ENCODE measurements at regions not wholly inside any gene's neighbourhood (a gene's known extent, or its start where the extent isn't known, plus 50 kb on each side); places are given as distances from the start of the nearest gene placed in this dataset.

DNA sequence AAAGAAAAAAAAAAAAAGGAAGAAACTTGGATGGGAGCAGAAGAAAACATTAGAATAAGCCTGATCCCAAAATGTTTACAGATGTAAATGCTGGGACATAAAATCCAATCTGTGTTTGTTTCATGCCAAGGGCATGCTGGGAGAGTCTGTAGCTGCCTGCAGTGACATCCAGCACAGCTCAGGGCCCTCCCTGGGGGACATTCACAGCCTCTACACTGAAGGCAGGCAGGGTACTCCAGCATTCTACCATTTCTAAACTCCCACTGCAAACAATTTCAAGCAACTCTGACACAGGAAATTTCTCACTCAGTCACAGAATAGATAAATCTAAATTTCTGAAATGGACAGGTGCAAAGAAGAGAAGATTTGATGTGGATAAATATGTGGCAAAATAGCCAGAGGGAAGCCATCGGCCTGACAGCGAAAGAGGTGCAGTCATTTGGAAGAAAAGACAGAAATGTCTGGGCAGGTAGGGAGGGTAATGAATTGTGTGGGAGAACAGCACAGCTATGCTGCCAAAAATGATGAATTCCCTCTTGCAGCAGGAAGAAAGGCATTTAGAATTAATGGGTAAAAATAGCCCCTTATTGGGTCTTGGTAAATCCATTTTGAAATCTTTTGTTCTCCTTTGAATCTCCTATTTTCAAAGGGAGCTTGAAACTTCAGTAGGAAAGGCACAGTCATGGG lies 199.4 kb downstream of the MED10 start:
- H3K4me1 ChIP-seq (ENCODE audit: control insufficient read depth, low read depth, low read length) = no peaks in the 10 kb centered on the region
- no peak overlapping the region for H3K27ac ChIP-seq (ENCODE audit: low read length)
- H3K9me3 ChIP-seq (ENCODE audit: control insufficient read depth, low read depth, low read length) = no peaks in the 10 kb centered on the region
- no peak overlapping the region for H3K9ac ChIP-seq (ENCODE audit: low read length)
- no peaks in the 10 kb centered on the region for H3K27me3 ChIP-seq (ENCODE audit: control insufficient read depth, insufficient read depth, low read length)
- no peak overlapping the region for H3K4me3 ChIP-seq (ENCODE audit: low read length)
- H3K36me3 ChIP-seq (ENCODE audit: control insufficient read depth, low read depth, low read length) = no peaks in the 10 kb centered on the region

DNA sequence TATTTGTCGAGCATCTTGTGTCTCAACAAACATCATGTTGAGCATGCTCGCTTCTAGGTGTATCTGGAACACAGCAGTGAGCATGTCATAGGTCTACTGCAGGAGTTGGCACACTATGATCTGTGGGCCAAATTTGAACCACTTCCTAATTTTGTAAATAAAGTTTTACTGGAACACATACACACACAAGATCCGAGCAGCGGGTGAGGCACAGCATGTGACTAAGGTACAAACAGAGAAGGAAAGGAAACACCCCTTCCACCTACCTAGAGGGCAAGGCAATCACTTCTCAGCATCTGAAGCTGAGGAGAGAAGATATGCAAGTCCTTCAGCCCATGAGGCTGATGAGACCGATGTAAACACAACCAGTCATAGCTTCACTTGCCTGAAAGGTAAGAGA lies 200.4 kb downstream of the MED10 start:
- Histone ChIP-seq H3K27ac (ENCODE audit: low read length) (no peak overlapping the region), H3K4me1 (ENCODE audit: control insufficient read depth, low read depth, low read length) (no peaks in the 10 kb centered on the region), H3K9me3 (ENCODE audit: control insufficient read depth, low read depth, low read length) (no peaks in the 10 kb centered on the region), H3K4me3 (ENCODE audit: low read length) (no peak overlapping the region), H3K27me3 (ENCODE audit: control insufficient read depth, insufficient read depth, low read length) (no peaks in the 10 kb centered on the region), H3K9ac (ENCODE audit: low read length) (no peak overlapping the region), H3K36me3 (ENCODE audit: control insufficient read depth, low read depth, low read length) (no peaks in the 10 kb centered on the region)

DNA sequence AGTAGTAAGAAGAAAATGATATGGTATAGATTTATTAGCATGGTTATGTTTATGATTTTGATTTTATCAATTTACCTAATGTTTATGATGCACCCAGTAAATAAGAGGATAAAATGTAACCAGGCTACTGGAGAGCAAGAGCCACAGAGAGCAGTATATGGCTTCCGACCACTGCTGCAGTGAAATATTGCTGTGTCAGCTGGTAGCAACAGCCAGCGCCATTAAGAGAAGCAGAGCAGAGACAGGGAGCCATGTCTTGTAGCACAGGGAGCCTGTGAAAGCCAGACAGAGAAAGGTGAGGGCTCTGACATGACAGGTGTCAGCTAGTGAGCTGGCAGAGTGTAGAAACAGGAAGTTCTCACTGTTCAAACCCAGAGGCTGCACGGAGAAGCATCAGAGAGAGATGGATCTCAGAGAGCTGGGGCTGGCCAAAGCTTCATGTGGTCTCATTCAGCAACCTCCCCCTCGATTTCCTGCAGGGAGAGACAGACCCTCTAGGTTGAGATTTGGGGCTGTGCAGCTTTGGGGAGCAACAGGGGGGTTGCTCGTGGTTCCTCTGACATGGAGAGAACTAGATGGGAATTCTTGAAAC lies 202.1 kb downstream of the MED10 start:
- Histone ChIP-seq H3K9ac (ENCODE audit: low read length) (no peak overlapping the region), H3K36me3 (ENCODE audit: control insufficient read depth, low read depth, low read length) (no peaks in the 10 kb centered on the region)

DNA sequence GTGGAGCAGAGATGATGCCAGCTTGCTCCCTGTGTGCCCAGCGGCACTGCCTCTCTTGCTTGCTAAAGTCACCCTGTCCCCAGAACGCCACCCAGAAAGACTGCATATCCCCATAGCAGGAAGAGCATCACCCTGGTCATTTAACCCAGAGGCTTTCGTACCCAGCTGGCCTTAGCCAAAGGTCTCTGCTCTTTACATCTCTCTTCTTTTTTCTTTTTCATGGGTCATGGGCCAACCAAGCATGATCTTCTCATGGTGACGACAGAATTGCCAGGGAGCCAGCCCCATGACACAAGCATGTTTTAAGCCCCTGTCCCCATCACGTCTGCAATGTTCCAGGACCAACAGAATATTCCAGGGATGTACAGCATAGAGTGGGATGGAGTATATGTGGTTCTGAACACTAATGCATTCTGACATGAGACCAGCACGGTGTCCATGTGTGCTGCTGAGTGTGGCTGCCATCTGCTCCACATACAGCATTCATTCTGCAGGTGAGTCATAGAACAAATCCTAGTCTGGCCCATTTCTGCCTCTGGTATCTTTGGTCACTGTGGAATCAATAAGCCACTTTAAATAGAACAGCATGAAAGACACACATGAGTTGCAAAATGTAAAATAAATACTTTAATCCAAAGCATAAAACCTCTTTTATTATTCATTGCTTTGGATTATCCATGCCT lies 203.0 kb downstream of the MED10 start:
- Histone ChIP-seq H3K36me3 (ENCODE audit: control insufficient read depth, low read depth, low read length) (no peaks in the 10 kb centered on the region), H3K9me3 (ENCODE audit: control insufficient read depth, low read depth, low read length) (no peaks in the 10 kb centered on the region), H3K4me3 (ENCODE audit: low read length) (no peak overlapping the region), H3K27me3 (ENCODE audit: control insufficient read depth, insufficient read depth, low read length) (no peaks in the 10 kb centered on the region), H3K9ac (ENCODE audit: low read length) (no peak overlapping the region), H3K27ac (ENCODE audit: low read length) (no peak overlapping the region), H3K4me1 (ENCODE audit: control insufficient read depth, low read depth, low read length) (no peaks in the 10 kb centered on the region)

More for the DNA sequence above, 202.1 kb downstream of the MED10 start:
- H3K4me1 ChIP-seq (ENCODE audit: control insufficient read depth, low read depth, low read length) = no peaks in the 10 kb centered on the region
- no peak overlapping the region for H3K4me3 ChIP-seq (ENCODE audit: low read length)
- no peak overlapping the region for H3K27ac ChIP-seq (ENCODE audit: low read length)
- no peaks in the 10 kb centered on the region for H3K9me3 ChIP-seq (ENCODE audit: control insufficient read depth, low read depth, low read length)
- no peaks in the 10 kb centered on the region for H3K27me3 ChIP-seq (ENCODE audit: control insufficient read depth, insufficient read depth, low read length)

DNA sequence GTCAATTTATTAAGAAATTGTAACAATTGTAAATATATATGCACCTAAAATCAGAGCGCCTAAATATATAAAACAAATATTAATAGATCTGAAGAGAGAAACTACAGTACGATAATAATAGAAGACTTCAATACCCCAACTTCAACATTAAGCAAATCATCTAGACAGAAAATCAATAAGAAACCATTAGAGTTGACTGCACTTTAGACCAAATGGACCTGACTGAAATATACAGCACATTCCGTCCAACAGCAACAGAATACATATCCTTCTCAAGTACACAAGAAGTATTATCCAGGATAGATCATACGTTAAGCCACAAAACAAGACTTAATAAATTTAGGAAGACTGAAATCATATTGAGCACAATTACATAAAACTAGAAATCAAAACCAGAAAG lies 208.7 kb downstream of the MED10 start:
- Histone ChIP-seq H3K9ac (ENCODE audit: low read length) (no peak overlapping the region), H3K4me3 (ENCODE audit: low read length) (no peak overlapping the region), H3K27me3 (ENCODE audit: control insufficient read depth, insufficient read depth, low read length) (no peaks in the 10 kb centered on the region), H3K9me3 (ENCODE audit: control insufficient read depth, low read depth, low read length) (no peaks in the 10 kb centered on the region), H3K4me1 (ENCODE audit: control insufficient read depth, low read depth, low read length) (no peaks in the 10 kb centered on the region), H3K27ac (ENCODE audit: low read length) (no peak overlapping the region), H3K36me3 (ENCODE audit: control insufficient read depth, low read depth, low read length) (no peaks in the 10 kb centered on the region)

DNA sequence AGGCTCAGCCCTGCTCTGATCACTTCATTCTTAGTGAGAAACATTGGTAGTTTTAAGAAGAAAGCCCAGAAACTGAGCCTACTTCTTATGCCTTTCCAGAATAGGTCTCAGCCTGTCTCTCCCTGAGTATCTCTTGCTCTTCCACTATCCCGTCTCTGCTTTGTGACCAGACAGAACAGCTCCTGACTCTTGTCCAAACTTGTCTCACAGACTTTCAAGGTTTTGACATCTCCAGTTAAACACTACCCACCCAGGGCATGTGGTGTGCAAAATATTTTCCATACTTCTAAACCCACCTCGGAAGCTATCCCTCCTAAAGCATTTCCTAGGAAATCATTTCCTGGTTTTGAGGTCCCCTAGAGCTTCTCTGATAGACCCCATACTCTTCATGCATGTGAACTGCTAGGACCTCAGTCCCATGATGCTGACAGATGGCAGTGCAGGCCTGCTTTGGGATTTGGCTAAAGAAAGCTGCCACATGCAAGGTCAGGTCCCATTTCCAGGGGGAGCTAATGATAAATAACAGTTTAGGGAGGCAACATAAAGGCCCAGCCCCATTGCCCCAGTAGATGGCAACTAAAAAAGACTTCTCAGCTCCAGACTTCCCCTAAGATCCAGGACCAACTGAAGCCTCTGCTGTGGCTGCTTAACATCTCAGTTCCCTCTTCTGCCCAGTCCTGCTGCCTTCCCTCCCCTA lies 211.5 kb downstream of the MED10 start:
- Histone ChIP-seq H3K4me3 (ENCODE audit: low read length) (no peak overlapping the region), H3K4me1 (ENCODE audit: control insufficient read depth, low read depth, low read length) (no peaks in the 10 kb centered on the region), H3K9ac (ENCODE audit: low read length) (no peak overlapping the region), H3K36me3 (ENCODE audit: control insufficient read depth, low read depth, low read length) (no peaks in the 10 kb centered on the region), H3K27ac (ENCODE audit: low read length) (no peak overlapping the region), H3K27me3 (ENCODE audit: control insufficient read depth, insufficient read depth, low read length) (no peaks in the 10 kb centered on the region), H3K9me3 (ENCODE audit: control insufficient read depth, low read depth, low read length) (no peaks in the 10 kb centered on the region)

DNA sequence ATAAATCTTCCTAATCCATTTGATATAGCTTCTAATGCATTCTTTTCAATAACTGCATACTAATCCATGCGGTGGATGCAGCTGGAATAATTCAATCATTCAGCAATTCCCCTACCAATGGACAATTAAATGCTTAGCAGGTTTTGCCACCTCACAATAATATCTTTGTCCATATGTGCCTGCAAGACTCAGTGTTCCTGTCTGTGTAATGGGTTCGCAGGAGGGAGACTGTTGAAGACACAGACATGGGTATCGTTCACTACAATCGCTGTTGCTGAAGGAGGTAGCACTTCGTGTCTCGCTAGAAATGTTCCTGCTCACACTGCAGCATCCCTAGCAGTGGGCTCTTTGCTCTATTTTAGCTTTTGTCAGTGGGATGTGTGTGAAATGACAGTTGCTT lies 214.4 kb downstream of the MED10 start:
- H3K4me3 ChIP-seq (ENCODE audit: low read length) = no peak overlapping the region
- no peaks in the 10 kb centered on the region for H3K27me3 ChIP-seq (ENCODE audit: control insufficient read depth, insufficient read depth, low read length)
- no peak overlapping the region for H3K27ac ChIP-seq (ENCODE audit: low read length)
- no peaks in the 10 kb centered on the region for H3K9me3 ChIP-seq (ENCODE audit: control insufficient read depth, low read depth, low read length)
- no peaks in the 10 kb centered on the region for H3K36me3 ChIP-seq (ENCODE audit: control insufficient read depth, low read depth, low read length)
- H3K9ac ChIP-seq (ENCODE audit: low read length) = no peak overlapping the region
- H3K4me1 ChIP-seq (ENCODE audit: control insufficient read depth, low read depth, low read length) = peaks cover 9% of the 10 kb centered on the region

DNA sequence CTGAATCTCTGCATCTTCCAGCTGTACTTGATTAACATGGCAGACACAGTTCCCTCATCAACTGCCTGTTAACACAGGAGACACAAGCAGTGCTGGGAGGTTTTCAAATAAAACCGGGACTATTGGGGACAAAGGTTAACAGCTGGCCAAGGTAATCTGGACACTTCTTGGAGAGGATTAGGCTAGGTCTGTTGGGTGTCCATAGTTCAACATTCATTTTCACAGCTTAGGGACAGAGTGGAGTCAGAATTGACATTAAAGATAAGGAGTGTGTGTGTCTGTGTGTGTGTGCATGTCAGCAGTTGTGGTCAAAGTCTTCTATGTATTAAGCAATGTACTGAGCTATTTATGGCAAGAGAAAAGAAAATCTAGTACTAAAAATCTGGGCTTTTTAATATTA lies 216.2 kb downstream of the MED10 start:
- no peaks in the 10 kb centered on the region for H3K36me3 ChIP-seq (ENCODE audit: control insufficient read depth, low read depth, low read length)
- H3K9me3 ChIP-seq (ENCODE audit: control insufficient read depth, low read depth, low read length) = no peaks in the 10 kb centered on the region
- no peak overlapping the region for H3K9ac ChIP-seq (ENCODE audit: low read length)
- no peak overlapping the region for H3K27ac ChIP-seq (ENCODE audit: low read length)
- H3K27me3 ChIP-seq (ENCODE audit: control insufficient read depth, insufficient read depth, low read length) = no peaks in the 10 kb centered on the region
- no peak overlapping the region for H3K4me3 ChIP-seq (ENCODE audit: low read length)
- peaks cover 9% of the 10 kb centered on the region for H3K4me1 ChIP-seq (ENCODE audit: control insufficient read depth, low read depth, low read length)

DNA sequence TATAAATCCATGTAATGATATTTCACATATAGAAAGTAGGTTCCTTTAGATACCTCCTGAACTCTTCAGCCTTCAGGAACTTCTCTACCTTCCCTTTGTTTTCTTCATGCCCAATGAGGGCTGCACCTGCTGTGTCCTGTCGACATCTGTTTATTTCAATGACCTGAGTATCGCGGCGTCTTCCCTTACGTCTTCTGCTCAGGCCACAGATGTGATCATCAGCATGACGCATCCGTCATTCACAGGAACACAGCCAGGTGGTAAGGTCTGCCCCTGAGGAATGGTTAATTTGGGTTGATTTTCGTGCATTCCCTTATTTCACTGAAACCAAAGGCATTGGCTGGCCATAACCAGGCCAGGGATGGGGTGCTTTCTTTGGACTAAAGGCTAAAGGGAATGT lies 217.1 kb downstream of the MED10 start:
- no peaks in the 10 kb centered on the region for H3K27me3 ChIP-seq (ENCODE audit: control insufficient read depth, insufficient read depth, low read length)
- no peak overlapping the region for H3K4me3 ChIP-seq (ENCODE audit: low read length)
- no peak overlapping the region for H3K27ac ChIP-seq (ENCODE audit: low read length)
- H3K9me3 ChIP-seq (ENCODE audit: control insufficient read depth, low read depth, low read length) = no peaks in the 10 kb centered on the region
- H3K36me3 ChIP-seq (ENCODE audit: control insufficient read depth, low read depth, low read length) = no peaks in the 10 kb centered on the region
- H3K9ac ChIP-seq (ENCODE audit: low read length) = no peak overlapping the region
- peaks cover 9% of the 10 kb centered on the region for H3K4me1 ChIP-seq (ENCODE audit: control insufficient read depth, low read depth, low read length)

DNA sequence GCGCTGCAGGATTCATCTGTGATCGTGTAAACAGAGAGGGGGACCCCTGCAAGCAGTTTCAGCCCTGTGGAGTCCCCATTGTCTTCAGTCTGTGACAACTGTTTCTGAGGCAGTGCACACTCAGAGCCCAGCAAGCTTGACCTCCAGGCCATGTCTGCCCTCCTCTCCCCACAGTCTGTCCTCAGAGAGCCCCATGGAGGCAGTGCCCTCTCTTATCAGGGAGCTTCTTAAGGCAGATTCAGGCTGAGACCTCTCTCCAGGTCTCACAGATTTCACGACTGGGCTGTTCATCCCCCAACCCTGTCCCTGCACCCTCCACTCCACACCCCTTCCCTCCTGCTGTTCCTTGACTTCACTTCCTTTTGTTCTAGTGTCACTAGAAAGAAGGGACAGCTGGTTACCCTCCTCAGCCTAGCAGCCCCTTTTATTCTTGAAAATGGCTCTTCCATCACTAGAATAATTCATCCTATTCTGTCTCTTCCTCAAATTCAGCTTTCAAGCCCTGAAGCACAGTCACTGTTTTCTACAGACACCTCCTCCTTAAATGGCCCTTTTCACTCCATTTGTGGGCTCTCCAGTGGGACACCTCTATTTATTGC lies 218.4 kb downstream of the MED10 start:
- no peaks in the 10 kb centered on the region for H3K36me3 ChIP-seq (ENCODE audit: control insufficient read depth, low read depth, low read length)
- H3K9ac ChIP-seq (ENCODE audit: low read length) = no peak overlapping the region
- H3K9me3 ChIP-seq (ENCODE audit: control insufficient read depth, low read depth, low read length) = no peaks in the 10 kb centered on the region
- no peak overlapping the region for H3K4me3 ChIP-seq (ENCODE audit: low read length)
- H3K27ac ChIP-seq (ENCODE audit: low read length) = no peak overlapping the region
- H3K4me1 ChIP-seq (ENCODE audit: control insufficient read depth, low read depth, low read length) = peaks cover 9% of the 10 kb centered on the region
- H3K27me3 ChIP-seq (ENCODE audit: control insufficient read depth, insufficient read depth, low read length) = no peaks in the 10 kb centered on the region

DNA sequence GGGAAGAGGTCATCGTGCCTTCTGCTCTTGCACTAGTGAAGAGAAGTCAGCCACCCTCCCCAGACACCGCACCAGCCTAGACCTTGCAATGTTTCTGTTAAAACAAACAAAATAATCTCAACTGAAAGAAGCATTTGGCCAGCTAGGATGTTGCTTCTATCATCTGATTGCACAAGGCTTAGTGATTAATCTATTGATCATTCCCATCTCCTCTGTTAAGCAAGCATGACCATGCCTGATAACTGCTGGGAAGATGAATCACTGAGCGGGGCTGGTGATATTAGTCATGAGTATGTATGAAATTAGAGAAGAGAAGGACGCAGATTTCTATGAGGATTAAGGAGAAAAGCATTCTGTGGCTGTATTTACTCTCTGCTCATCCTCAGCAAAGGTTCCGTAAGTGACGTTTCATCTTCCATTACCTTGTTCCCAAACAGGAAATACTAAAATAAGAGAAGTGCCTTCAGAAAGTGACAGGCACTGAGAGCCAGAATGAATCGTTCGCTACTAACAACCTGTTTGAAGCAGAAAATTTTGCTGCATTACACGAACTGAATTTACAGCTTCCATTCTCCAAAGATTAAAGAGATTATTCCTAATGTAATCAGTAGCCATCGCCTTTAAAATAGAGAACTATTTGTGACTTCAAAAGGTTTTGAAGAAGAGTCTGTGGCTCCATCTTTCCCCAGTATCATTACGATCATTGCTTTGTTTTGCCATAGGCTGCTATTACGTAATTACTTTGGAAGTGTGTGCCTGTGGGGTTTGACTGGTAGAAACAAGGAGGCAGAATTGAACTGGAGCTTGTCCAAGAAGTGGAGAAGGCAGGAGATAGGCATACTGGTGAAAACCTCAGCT lies 219.1 kb downstream of the MED10 start:
- no peak overlapping the region for H3K27ac ChIP-seq (ENCODE audit: low read length)
- no peaks in the 10 kb centered on the region for H3K36me3 ChIP-seq (ENCODE audit: control insufficient read depth, low read depth, low read length)
- H3K4me3 ChIP-seq (ENCODE audit: low read length) = no peak overlapping the region
- H3K9me3 ChIP-seq (ENCODE audit: control insufficient read depth, low read depth, low read length) = no peaks in the 10 kb centered on the region
- no peak overlapping the region for H3K9ac ChIP-seq (ENCODE audit: low read length)
- H3K4me1 ChIP-seq (ENCODE audit: control insufficient read depth, low read depth, low read length) = peaks cover 9% of the 10 kb centered on the region
- no peaks in the 10 kb centered on the region for H3K27me3 ChIP-seq (ENCODE audit: control insufficient read depth, insufficient read depth, low read length)
